NT2/D1 (cell line): ENCODE measurements at regions not wholly inside any gene's neighbourhood (a gene's known extent, or its start where the extent isn't known, plus 50 kb on each side); places are given as distances from the start of the nearest gene placed in this dataset.

Experiments
- DNase-seq: peaks from one replicate; pipeline ENCODE4 v3.0.0-alpha.2; 2011; ENCODE audit warnings: low read depth, low spot score
- H3K27me3 ChIP-seq: 2 replicates; pipeline ENCODE4 v1.6.0; 2011; ENCODE audit warnings: mild to moderate bottlenecking; ENCODE audit not compliant: insufficient read length, insufficient read depth
- H3K36me3 ChIP-seq: 2 replicates; pipeline ENCODE4 v1.6.1; 2011; ENCODE audit warnings: mild to moderate bottlenecking, low read length, mixed read lengths; ENCODE audit not compliant: insufficient read depth, insufficient read length
- H3K4me1 ChIP-seq: 2 replicates; pipeline ENCODE4 v1.5.1; 2011; ENCODE audit not compliant: insufficient read depth, insufficient read length
- H3K4me3 ChIP-seq: 2 replicates; pipeline ENCODE4 v1.5.1; 2011; ENCODE audit warnings: low read depth; ENCODE audit not compliant: insufficient read length
- H3K9ac ChIP-seq: 2 replicates; pipeline ENCODE4 v1.6.0; 2011; ENCODE audit warnings: low read depth; ENCODE audit not compliant: insufficient read length
- H3K9me3 ChIP-seq: 2 replicates; pipeline ENCODE4 v1.5.1; 2011; ENCODE audit warnings: mild to moderate bottlenecking, low read length; ENCODE audit not compliant: insufficient read depth
- SUZ12 ChIP-seq: IDR thresholded peaks from 2 replicates; pipeline ENCODE4 v1.6.1; 2011; ENCODE audit not compliant: insufficient read length, insufficient read depth; ENCODE audit errors: extremely low read depth
- YY1 ChIP-seq: IDR thresholded peaks from 2 replicates; pipeline ENCODE4 v1.6.1; 2011; ENCODE audit not compliant: insufficient read length, insufficient read depth
- ZNF274 ChIP-seq: IDR thresholded peaks from 2 replicates; pipeline ENCODE4 v1.6.1; 2011; ENCODE audit warnings: mild to moderate bottlenecking, low read depth, low read length

DNA sequence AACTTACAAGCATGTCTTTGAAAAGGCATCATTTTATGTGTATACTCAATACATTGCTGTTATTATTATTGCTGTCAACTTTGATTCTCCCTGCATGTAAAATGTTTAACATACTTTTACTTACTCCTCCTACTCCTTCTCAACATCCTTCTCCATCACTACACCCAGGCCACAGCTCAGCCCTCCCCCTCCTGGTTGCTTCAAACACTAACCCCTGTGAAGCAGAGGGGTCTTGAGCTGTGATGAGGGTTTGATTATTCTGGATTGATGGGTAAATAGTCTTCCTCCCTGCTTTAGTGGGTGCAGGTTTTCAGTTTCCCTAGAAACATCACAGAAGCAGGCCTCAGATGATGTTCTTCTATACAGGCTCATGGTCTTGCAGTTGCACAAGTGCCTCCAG is 221.0 kb downstream of the OSR1 start:
- H3K9ac ChIP-seq: no peak overlapping the region
- no peaks in the 10 kb centered on the region for H3K4me1 ChIP-seq
- TF ChIP-seq SUZ12 (no peak), ZNF274 (no peak), YY1 (no peak)
- H3K36me3 ChIP-seq: no peaks in the 10 kb centered on the region
- no peaks in the 10 kb centered on the region for H3K27me3 ChIP-seq
- no peak for DNase-seq
- H3K4me3 ChIP-seq: no peak overlapping the region
- H3K9me3 ChIP-seq: no peaks in the 10 kb centered on the region

DNA sequence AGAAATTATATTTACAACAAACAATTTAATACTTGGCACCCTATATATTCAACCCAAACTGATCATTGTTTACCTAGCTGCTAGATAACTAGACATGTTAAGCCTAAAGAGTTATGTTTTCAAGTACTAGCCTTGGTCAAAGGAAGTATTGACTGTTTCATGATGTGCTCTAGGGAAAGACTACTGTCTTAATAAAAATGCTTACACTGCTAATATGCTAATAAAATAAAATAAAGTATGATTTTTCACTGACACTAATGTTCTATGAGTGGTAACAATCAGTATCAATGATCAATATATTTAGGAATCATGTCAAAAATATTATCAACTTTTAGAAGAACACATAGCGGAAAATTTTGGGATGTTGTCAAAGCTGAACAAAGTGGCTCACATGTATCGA is 225.5 kb downstream of the OSR1 start:
- no peak for DNase-seq
- H3K9me3 ChIP-seq: no peaks in the 10 kb centered on the region
- H3K36me3 ChIP-seq: no peaks in the 10 kb centered on the region
- H3K4me3 ChIP-seq: no peak overlapping the region
- H3K4me1 ChIP-seq: no peaks in the 10 kb centered on the region
- no peak for TF ChIP-seq ZNF274
- no peak for TF ChIP-seq YY1
- no peak for TF ChIP-seq SUZ12
- no peak overlapping the region for H3K9ac ChIP-seq
- no peaks in the 10 kb centered on the region for H3K27me3 ChIP-seq

DNA sequence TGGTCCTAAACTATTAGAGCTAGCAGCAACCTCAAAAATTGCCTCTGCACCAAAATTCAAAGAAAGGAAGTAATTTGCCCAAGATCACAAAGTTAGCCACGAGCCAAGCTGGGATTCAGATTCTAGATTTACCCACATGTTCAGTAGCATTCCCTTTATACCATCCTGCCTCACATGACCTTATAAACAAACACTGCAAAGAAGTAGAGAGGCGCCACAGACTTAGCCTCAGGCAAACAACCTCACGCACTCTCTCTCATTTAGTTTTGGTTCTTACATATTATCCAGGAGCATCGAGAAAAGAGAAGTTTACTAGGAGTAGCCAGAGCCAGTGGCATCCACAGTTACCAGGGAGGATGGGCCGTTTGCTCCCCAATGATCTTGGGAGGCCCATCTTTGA is 226.6 kb downstream of the OSR1 start:
- no peak overlapping the region for H3K4me3 ChIP-seq
- TF ChIP-seq YY1 (no peak), SUZ12 (no peak), ZNF274 (no peak)
- H3K36me3 ChIP-seq: no peaks in the 10 kb centered on the region
- no peaks in the 10 kb centered on the region for H3K27me3 ChIP-seq
- no peaks in the 10 kb centered on the region for H3K9me3 ChIP-seq
- no peaks in the 10 kb centered on the region for H3K4me1 ChIP-seq
- no peak for DNase-seq
- H3K9ac ChIP-seq: no peak overlapping the region

DNA sequence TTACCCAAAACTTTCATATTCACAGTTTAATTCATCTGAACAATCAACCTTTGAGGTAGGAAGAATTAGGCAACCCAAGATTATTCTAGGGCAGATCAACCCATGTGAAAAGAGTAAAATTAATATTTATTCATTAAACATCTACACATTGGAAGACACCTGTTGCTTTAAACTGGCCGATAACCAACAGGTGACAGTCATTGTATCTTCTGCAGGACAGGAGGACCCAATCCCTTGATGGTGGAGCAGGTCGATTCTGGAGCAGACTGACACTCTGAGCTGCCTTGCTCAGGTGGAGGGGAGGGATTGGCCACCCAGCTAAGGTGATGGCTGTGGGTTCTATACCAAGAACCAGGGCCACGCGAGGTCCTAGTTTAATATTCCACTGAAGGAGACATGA is 230.3 kb downstream of the OSR1 start:
- no peaks in the 10 kb centered on the region for H3K4me1 ChIP-seq
- TF ChIP-seq ZNF274: no peak
- TF ChIP-seq SUZ12: no peak
- TF ChIP-seq YY1: no peak
- no peaks in the 10 kb centered on the region for H3K9me3 ChIP-seq
- H3K27me3 ChIP-seq: no peaks in the 10 kb centered on the region
- no peaks in the 10 kb centered on the region for H3K36me3 ChIP-seq
- H3K4me3 ChIP-seq: no peak overlapping the region
- no peak for DNase-seq
- H3K9ac ChIP-seq: no peak overlapping the region

DNA sequence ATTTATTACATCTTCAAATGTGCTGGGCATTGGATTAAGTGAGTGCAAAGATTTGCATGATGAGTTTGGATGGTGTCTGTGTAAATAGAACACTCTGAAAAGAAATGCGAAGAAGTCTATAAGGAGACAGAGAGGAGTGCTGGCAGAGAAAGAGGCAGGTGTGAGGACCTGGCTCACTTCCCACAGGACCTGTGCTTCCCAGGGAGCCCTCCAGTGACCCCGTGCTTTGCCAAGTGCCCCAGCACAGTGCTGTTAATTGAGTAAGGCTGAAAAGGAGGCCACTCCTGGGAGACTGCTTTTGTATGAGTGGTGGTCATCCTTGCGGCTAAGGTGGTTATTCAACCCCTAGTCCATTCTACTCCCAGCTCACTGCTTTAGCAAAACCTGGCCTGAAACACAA is 230.8 kb downstream of the OSR1 start:
- no peaks in the 10 kb centered on the region for H3K27me3 ChIP-seq
- no peak for TF ChIP-seq SUZ12
- no peak for TF ChIP-seq YY1
- no peak for TF ChIP-seq ZNF274
- no peaks in the 10 kb centered on the region for H3K9me3 ChIP-seq
- no peak overlapping the region for H3K9ac ChIP-seq
- H3K4me1 ChIP-seq: no peaks in the 10 kb centered on the region
- no peak for DNase-seq
- no peak overlapping the region for H3K4me3 ChIP-seq
- no peaks in the 10 kb centered on the region for H3K36me3 ChIP-seq

DNA sequence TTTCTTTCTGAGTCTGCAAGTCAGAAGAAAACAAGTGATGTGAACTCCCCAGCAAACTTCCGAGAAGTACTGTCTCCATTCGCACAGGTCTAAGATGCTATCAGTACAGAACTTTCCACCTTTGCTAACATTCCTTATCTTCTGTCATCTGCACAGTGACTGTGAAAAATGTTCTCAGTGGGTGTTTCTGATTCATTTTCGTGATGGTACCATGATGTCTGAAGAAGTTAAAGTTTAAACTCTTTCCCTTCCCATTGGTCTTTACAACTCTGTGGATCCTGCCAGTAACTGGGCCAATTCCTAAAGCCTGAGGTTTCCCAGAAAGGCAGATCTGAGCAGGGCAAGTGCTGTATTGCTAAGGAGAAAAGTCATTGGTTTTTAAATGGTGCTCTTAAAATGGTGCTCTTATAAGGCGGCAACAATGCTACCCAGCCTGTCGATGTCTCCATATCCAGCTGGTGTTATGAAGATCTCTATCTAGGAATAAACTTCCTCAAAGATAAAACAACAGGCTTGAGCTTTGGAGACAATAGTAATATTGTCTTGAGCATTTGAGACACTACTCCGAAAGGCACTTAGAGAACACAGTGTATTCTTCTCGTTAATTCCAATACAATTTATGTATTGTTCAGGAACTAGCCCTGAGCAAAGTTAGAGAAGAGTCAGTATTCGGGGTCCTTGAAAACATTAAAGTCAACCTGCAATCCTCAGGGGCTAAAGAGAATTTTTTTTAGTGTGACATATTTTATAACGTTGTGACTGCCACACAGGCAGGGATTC is 232.3 kb downstream of the OSR1 start:
- no peak for DNase-seq
- no peaks in the 10 kb centered on the region for H3K36me3 ChIP-seq
- no peaks in the 10 kb centered on the region for H3K9me3 ChIP-seq
- no peaks in the 10 kb centered on the region for H3K27me3 ChIP-seq
- TF ChIP-seq SUZ12: no peak
- TF ChIP-seq ZNF274: no peak
- TF ChIP-seq YY1: no peak
- H3K9ac ChIP-seq: no peak overlapping the region
- no peaks in the 10 kb centered on the region for H3K4me1 ChIP-seq
- no peak overlapping the region for H3K4me3 ChIP-seq

DNA sequence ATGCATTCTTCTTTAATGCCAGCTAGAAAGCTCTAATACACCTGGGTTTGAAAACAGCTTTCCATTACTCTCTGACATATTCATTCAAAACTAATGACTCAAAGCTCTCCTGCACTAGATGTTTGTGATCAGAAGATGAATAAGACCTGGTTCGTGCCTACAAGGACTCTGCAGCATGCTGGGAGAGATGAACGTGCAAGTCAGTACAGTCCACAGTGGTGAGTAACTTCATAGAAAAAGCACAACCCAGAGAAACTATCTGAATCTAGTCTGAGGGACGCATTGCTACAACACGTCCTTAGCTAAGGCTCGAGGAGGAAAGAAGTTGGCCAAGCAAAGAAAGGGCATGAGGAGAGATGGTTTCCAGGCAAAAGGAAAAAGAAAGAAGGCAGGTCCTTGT is 234.3 kb downstream of the OSR1 start:
- Histone ChIP-seq H3K4me1 (no peaks in the 10 kb centered on the region), H3K9ac (no peak overlapping the region), H3K9me3 (no peaks in the 10 kb centered on the region), H3K27me3 (no peaks in the 10 kb centered on the region), H3K36me3 (no peaks in the 10 kb centered on the region), H3K4me3 (no peak overlapping the region)
- no peak for DNase-seq
- TF ChIP-seq YY1: no peak
- TF ChIP-seq ZNF274: no peak
- no peak for TF ChIP-seq SUZ12
